H1 (cell line): ENCODE measurements at regions not wholly inside any gene's neighbourhood (a gene's known extent, or its start where the extent isn't known, plus 50 kb on each side); places are given as distances from the start of the nearest gene placed in this dataset.

Experiments
- JUN ChIP-seq: IDR thresholded peaks from 2 replicates; pipeline ENCODE4 v1.6.1; 2011; ENCODE audit warnings: low read depth, mild to moderate bottlenecking, improper control_type of control experiment, low read length
- JUND ChIP-seq: IDR thresholded peaks from 2 replicates; pipeline ENCODE4 v1.6.1; 2011; ENCODE audit warnings: mild to moderate bottlenecking, improper control_type of control experiment, low read length
- KDM5A ChIP-seq: fragments of 200-600 bp; IDR thresholded peaks from 2 replicates; pipeline ENCODE4 v1.7.1; 2012; ENCODE audit warnings: mild to moderate bottlenecking, low read length, inconsistent platforms, mixed read lengths
- POLR2A ChIP-seq, 2 experiments: IDR thresholded peaks; 1 replicate in 1 of 2; 2 replicates in 1 of 2; pipeline ENCODE4 v1.6.1; 2011; ENCODE audit warnings: low read depth in 2 of 2, low read length in 2 of 2, mild to moderate bottlenecking in 2 of 2; ENCODE audit errors: control extremely low read depth in 1 of 2
- POU5F1 ChIP-seq: IDR thresholded peaks from 2 replicates; pipeline ENCODE4 v1.6.1; 2011; ENCODE audit warnings: low read depth, mild to moderate bottlenecking, low read length, moderate library complexity
- TCF12 ChIP-seq: IDR thresholded peaks from 2 replicates; pipeline ENCODE4 v1.6.1; 2011; ENCODE audit warnings: low read depth, mild to moderate bottlenecking, low read length
- TF ChIP-seq, protein P1 (sequence below): IDR thresholded peaks from 2 replicates; pipeline ENCODE4 v1.6.1; 2012; ENCODE audit warnings: inconsistent platforms

DNA sequence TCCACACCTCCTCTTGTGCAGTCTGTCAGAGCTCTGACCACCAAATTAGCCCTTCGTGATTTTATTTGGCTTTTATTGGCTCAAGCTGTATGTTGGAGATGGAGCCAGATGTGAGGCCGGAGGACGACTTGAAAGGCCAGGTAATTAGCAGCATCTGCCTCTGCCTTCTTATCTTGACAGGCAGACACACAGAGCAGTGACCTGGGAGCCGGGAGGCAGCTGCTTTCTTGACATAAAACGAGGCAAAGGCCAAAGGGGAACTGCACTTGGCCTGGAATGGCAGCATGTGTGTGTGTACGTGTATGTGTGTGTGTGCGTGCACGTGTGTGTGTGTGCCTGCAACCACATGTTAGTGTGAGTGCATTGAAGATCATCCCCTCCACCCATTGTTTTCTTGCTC lies 56.9 kb upstream of the BRD7 start (continued):
- TF ChIP-seq JUND: no peak
- no peak for TF ChIP-seq TCF12
- TF ChIP-seq POLR2A (IDR thresholded peaks at IDR 0.05; ENCODE audit: control extremely low read depth in 1 of 2, low read depth in 2 of 2, low read length in 2 of 2): no peak
- no peak for TF ChIP-seq JUN
- no peak for TF ChIP-seq POU5F1
- TF ChIP-seq, protein P1, sequence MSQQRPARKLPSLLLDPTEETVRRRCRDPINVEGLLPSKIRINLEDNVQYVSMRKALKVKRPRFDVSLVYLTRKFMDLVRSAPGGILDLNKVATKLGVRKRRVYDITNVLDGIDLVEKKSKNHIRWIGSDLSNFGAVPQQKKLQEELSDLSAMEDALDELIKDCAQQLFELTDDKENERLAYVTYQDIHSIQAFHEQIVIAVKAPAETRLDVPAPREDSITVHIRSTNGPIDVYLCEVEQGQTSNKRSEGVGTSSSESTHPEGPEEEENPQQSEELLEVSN: no peak
- TF ChIP-seq KDM5A: no peak
